PC-9 (cell line): ENCODE measurements at regions not wholly inside any gene's neighbourhood (a gene's known extent, or its start where the extent isn't known, plus 50 kb on each side); places are given as distances from the start of the nearest gene placed in this dataset.

Experiments used
- BruUV-seq: library from RNA; stranded (reverse); fragments of 400-500 nt; replicated peaks from 2 replicates; lab custom pipeline; 2021; lab: Mats Ljungman, UMichigan
- CTCF ChIA-PET: fragments of 300-600 bp; sonication (Branson Sonifier 250); formaldehyde crosslinking; loops from one replicate; lab custom pipeline; 2022; ENCODE audit warnings: antibody characterized with exemption; lab: Charles Lee
- POLR2A ChIA-PET: fragments of 300-600 bp; sonication (Branson Sonifier 250); formaldehyde crosslinking; loops from one replicate; lab custom pipeline; 2022; ENCODE audit warnings: antibody characterized with exemption; ENCODE audit not compliant: unreplicated experiment; lab: Charles Lee
- DNase-seq, 2 experiments: peaks; one replicate each; pipeline versions ENCODE4 v3.0.0 to v3.0.0-alpha.2; 2015 to 2022; ENCODE audit warnings: mixed read lengths in 1 of 2
- H2AFZ ChIP-seq: fragments of 200-600 bp; sonication (generic); 2 replicates; pipeline ENCODE4 v1.8.1; 2017; ENCODE audit warnings: antibody characterized with exemption
- H3F3A ChIP-seq: fragments of 200-600 bp; sonication (generic); 2 replicates; pipeline ENCODE4 v1.8.1; 2017; ENCODE audit warnings: antibody characterized with exemption, mild to moderate bottlenecking, low read depth; ENCODE audit not compliant: insufficient read depth
- H3K27ac ChIP-seq: fragments of 200-600 bp; sonication (generic); 2 replicates; pipeline ENCODE4 v1.6.1; 2016; ENCODE audit warnings: mixed run types
- H3K27me3 ChIP-seq: fragments of 200-600 bp; sonication (generic); 2 replicates; pipeline ENCODE4 v1.6.1; 2016; ENCODE audit warnings: low read depth, mixed run types; ENCODE audit not compliant: insufficient read depth
- H3K36me3 ChIP-seq: fragments of 200-600 bp; sonication (generic); 2 replicates; pipeline ENCODE4 v1.6.1; 2016; ENCODE audit warnings: low read depth, mixed run types
- H3K4me1 ChIP-seq: fragments of 200-600 bp; sonication (generic); replicated peaks from 2 replicates; pipeline ENCODE4 v1.6.1; 2016; ENCODE audit warnings: mixed run types; ENCODE audit not compliant: insufficient read depth
- H3K4me2 ChIP-seq: fragments of 200-600 bp; sonication (generic); 2 replicates; pipeline ENCODE4 v1.6.1; 2017; ENCODE audit warnings: mixed run types
- H3K4me3 ChIP-seq: fragments of 200-600 bp; sonication (generic); 2 replicates; pipeline ENCODE4 v1.6.1; 2016; ENCODE audit warnings: mixed run types
- H3K79me2 ChIP-seq: fragments of 200-600 bp; sonication (generic); 2 replicates; pipeline ENCODE4 v1.6.1; 2017; ENCODE audit warnings: low read depth, mixed run types
- H3K9me2 ChIP-seq: fragments of 200-600 bp; sonication (generic); 2 replicates; pipeline ENCODE4 v1.8.1; 2017; ENCODE audit warnings: mild to moderate bottlenecking; ENCODE audit not compliant: insufficient read depth
- H3K9me3 ChIP-seq: fragments of 200-600 bp; sonication (generic); 2 replicates; pipeline ENCODE4 v1.8.1; 2016; ENCODE audit warnings: low read depth; ENCODE audit not compliant: insufficient read depth
- H4K20me1 ChIP-seq: fragments of 200-600 bp; sonication (generic); 2 replicates; pipeline ENCODE4 v1.8.1; 2017; ENCODE audit not compliant: insufficient read depth
- EZH2 ChIP-seq: fragments of 200-600 bp; sonication (generic); IDR thresholded peaks from 2 replicates; pipeline ENCODE4 v1.8.0; 2017; ENCODE audit warnings: antibody characterized with exemption, low read depth
- intact Hi-C: fragments of 100-400 bp; cut with micrococcal nuclease; formaldehyde crosslinking; loops from one replicate; pipeline ENCODE4 v1.10.0; 2022; ENCODE audit not compliant: unreplicated experiment
- TF ChIP-seq, protein P1 (sequence below): fragments of 200-600 bp; sonication (generic); conservative IDR thresholded peaks from 2 replicates; pipeline ENCODE4 v1.6.1; 2017; ENCODE audit warnings: mixed run types, antibody characterized with exemption, mild to moderate bottlenecking, moderate library complexity

DNA sequence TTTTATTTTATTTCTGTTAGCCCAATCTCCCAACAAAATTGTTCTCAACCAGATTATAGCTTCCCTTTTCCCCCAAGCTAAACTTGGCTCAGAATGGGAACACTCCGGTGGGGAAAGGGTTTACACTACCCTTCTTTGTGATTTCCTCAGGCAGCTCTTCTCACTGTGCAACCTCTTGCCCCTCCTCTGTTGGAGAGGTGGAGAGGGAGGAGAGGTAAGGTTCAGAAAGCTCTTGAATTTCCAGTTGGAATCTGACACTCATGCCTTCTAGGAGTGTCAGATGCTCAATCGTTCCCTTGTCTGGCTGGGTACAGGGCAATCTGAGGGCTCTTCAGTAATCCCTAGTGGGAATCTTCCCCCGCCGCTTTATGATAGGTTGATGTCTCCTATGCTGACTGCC lies 486.1 kb upstream of the KLF12 start:
- Histone ChIP-seq H3K36me3 (no peaks in the 10 kb centered on the region), H3K79me2 (no peaks in the 10 kb centered on the region), H2AFZ (no peak overlapping the region), H4K20me1 (no peaks in the 10 kb centered on the region), H3K4me2 (no peak overlapping the region), H3K27ac (no peak overlapping the region), H3K27me3 (no peaks in the 10 kb centered on the region), H3K9me2 (no peaks in the 10 kb centered on the region), H3F3A (no peaks in the 10 kb centered on the region), H3K4me3 (no peak overlapping the region), H3K4me1 (no peaks in the 10 kb centered on the region), H3K9me3 (no peaks in the 10 kb centered on the region)
- BruUV-seq, result no TSS peak
- intact Hi-C loops, result no loop called here
- POLR2A ChIA-PET, result no interaction called here
- no peak for DNase-seq
- CTCF ChIA-PET, result no interaction called here
- no peak for TF ChIP-seq EZH2
- TF ChIP-seq, protein P1, sequence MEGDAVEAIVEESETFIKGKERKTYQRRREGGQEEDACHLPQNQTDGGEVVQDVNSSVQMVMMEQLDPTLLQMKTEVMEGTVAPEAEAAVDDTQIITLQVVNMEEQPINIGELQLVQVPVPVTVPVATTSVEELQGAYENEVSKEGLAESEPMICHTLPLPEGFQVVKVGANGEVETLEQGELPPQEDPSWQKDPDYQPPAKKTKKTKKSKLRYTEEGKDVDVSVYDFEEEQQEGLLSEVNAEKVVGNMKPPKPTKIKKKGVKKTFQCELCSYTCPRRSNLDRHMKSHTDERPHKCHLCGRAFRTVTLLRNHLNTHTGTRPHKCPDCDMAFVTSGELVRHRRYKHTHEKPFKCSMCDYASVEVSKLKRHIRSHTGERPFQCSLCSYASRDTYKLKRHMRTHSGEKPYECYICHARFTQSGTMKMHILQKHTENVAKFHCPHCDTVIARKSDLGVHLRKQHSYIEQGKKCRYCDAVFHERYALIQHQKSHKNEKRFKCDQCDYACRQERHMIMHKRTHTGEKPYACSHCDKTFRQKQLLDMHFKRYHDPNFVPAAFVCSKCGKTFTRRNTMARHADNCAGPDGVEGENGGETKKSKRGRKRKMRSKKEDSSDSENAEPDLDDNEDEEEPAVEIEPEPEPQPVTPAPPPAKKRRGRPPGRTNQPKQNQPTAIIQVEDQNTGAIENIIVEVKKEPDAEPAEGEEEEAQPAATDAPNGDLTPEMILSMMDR, result no peak

- CTCF ChIA-PET, result no interaction called here
Measured at GRCh38 chr13:74597526-74597925, 463.3 kb upstream of the KLF12 start.

DNA sequence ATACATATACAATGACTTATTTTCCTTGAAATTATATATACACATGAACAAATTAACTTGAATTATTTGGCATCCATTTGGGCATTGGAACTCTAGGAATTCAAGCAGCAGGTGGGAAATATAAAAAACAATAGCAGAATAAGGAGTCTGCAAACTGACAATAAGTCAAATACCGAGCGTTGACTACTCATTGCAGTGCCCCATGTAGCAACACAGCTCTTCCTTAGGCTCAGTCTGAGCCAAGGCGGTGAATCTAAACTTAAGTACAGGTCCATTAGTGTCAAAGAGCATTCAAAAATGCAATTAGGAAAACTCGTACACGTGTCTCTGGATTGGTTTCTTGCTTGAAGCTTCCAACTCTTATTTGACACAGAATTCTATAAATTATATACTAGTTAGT lies 462.5 kb upstream of the KLF12 start:
- H3K4me3 ChIP-seq, result no peak overlapping the region
- no peaks in the 10 kb centered on the region for H3K9me2 ChIP-seq
- intact Hi-C loops, result no loop called here
- H3K36me3 ChIP-seq, result no peaks in the 10 kb centered on the region
- DNase-seq, result no peak
- H3K79me2 ChIP-seq, result no peaks in the 10 kb centered on the region
- no TSS peak for BruUV-seq
- ChIA-PET POLR2A (no interaction called here), CTCF (no interaction called here)
- TF ChIP-seq EZH2, result no peak
- H3K27ac ChIP-seq, result no peak overlapping the region
- no peaks in the 10 kb centered on the region for H3F3A ChIP-seq
- H3K4me1 ChIP-seq, result no peaks in the 10 kb centered on the region
- H3K4me2 ChIP-seq, result no peak overlapping the region
- no peaks in the 10 kb centered on the region for H3K27me3 ChIP-seq
- no peaks in the 10 kb centered on the region for H3K9me3 ChIP-seq
- H2AFZ ChIP-seq, result no peak overlapping the region
- H4K20me1 ChIP-seq, result no peaks in the 10 kb centered on the region

More at GRCh38 chr13:74597526-74597925, 463.3 kb upstream of the KLF12 start:
- BruUV-seq, result no TSS peak
- POLR2A ChIA-PET, result no interaction called here
- intact Hi-C loops, result no loop called here
- Histone ChIP-seq H3K9me3 (no peaks in the 10 kb centered on the region), H3K27me3 (no peaks in the 10 kb centered on the region), H4K20me1 (no peaks in the 10 kb centered on the region), H2AFZ (no peak overlapping the region), H3K79me2 (no peaks in the 10 kb centered on the region), H3K4me1 (no peaks in the 10 kb centered on the region), H3F3A (no peaks in the 10 kb centered on the region), H3K4me2 (no peak overlapping the region), H3K4me3 (no peak overlapping the region), H3K9me2 (no peaks in the 10 kb centered on the region), H3K36me3 (no peaks in the 10 kb centered on the region), H3K27ac (no peak overlapping the region)
- no peak for TF ChIP-seq EZH2
- DNase-seq, result no peak

- intact Hi-C loops, result no loop called here
- Histone ChIP-seq H3K4me2 (no peak overlapping the region), H3K27me3 (no peaks in the 10 kb centered on the region), H3F3A (no peaks in the 10 kb centered on the region), H3K27ac (no peak overlapping the region), H3K9me3 (no peaks in the 10 kb centered on the region), H3K4me1 (no peaks in the 10 kb centered on the region), H3K4me3 (no peak overlapping the region), H3K36me3 (no peaks in the 10 kb centered on the region), H2AFZ (no peak overlapping the region), H4K20me1 (no peaks in the 10 kb centered on the region), H3K9me2 (no peaks in the 10 kb centered on the region), H3K79me2 (no peaks in the 10 kb centered on the region)
- POLR2A ChIA-PET, result no interaction called here
- BruUV-seq, result no TSS peak
- TF ChIP-seq, protein P1, result no peak
- TF ChIP-seq EZH2, result no peak
- CTCF ChIA-PET, result no interaction called here
- no peak for DNase-seq
Measured at GRCh38 chr13:74593688-74594087, 459.5 kb upstream of the KLF12 start.
